GM19397 (cell line): ENCODE measurements at regions not wholly inside any gene's neighbourhood (a gene's known extent, or its start where the extent isn't known, plus 50 kb on each side); places are given as distances from the start of the nearest gene placed in this dataset.
A peak's percentile ranks its signal among the peaks of the same experiment; 100 is the strongest.

Source experiments
- ATAC-seq: cut with Tn5 transposase; IDR thresholded peaks from one replicate; pipeline ENCODE4 v1.9.1; 2021; ENCODE audit warnings: mild to moderate bottlenecking, moderate library complexity; ENCODE audit not compliant: unreplicated experiment

- ATAC-seq = no peak
Measured at GRCh38 chr21:15363921-15364320, 299.1 kb upstream of the NRIP1 start.

- no peak for ATAC-seq
Measured at GRCh38 chr21:15365751-15366392, 301.1 kb upstream of the NRIP1 start.

- no peak for ATAC-seq
Measured at GRCh38 chr21:15366555-15366954, 301.8 kb upstream of the NRIP1 start.

GRCh38 chr21:15367061-15367626 is 302.3 kb upstream of the NRIP1 start:
- ATAC-seq = no peak

- ATAC-seq = no peak
Measured at GRCh38 chr21:15370462-15370975, 305.7 kb upstream of the NRIP1 start.

- ATAC-seq = no peak
Measured at GRCh38 chr21:15373941-15374340, 309.1 kb upstream of the NRIP1 start.

- no peak for ATAC-seq
Measured at GRCh38 chr21:15379776-15380175, 315.0 kb upstream of the NRIP1 start.

- no peak for ATAC-seq
Measured at GRCh38 chr21:15383588-15383987, 318.8 kb upstream of the NRIP1 start.

GRCh38 chr21:15390049-15390448 is 325.2 kb upstream of the NRIP1 start:
- ATAC-seq = no peak

- ATAC-seq = no peak
Measured at GRCh38 chr21:15397258-15397657, 332.5 kb upstream of the NRIP1 start.

GRCh38 chr21:15400905-15401304 is 328.9 kb upstream of the USP25 start:
- ATAC-seq = no peak

GRCh38 chr21:15401331-15401730 is 328.5 kb upstream of the USP25 start:
- no peak for ATAC-seq

- ATAC-seq = no peak
Measured at GRCh38 chr21:15405214-15405613, 324.6 kb upstream of the USP25 start.

GRCh38 chr21:15406791-15407190 is 323.0 kb upstream of the USP25 start:
- ATAC-seq = no peak

- ATAC-seq = no peak
Measured at GRCh38 chr21:15407585-15407984, 322.2 kb upstream of the USP25 start.

- ATAC-seq = peak; percentile 86
Measured at GRCh38 chr21:15408089-15408488, 321.7 kb upstream of the USP25 start.

- ATAC-seq = no peak
Measured at GRCh38 chr21:15409031-15409430, 320.8 kb upstream of the USP25 start.

- no peak for ATAC-seq
Measured at GRCh38 chr21:15410853-15411252, 318.9 kb upstream of the USP25 start.

- ATAC-seq = no peak
Measured at GRCh38 chr21:15414057-15414456, 315.7 kb upstream of the USP25 start.

- no peak for ATAC-seq
Measured at GRCh38 chr21:15415541-15416261, 314.1 kb upstream of the USP25 start.

GRCh38 chr21:15421441-15421881 is 308.3 kb upstream of the USP25 start:
- no peak for ATAC-seq

GRCh38 chr21:15421947-15422346 is 307.8 kb upstream of the USP25 start:
- no peak for ATAC-seq
